Keratinocyte (primary cell): ENCODE measurements at regions not wholly inside any gene's neighbourhood (a gene's known extent, or its start where the extent isn't known, plus 50 kb on each side); places are given as distances from the start of the nearest gene placed in this dataset.

Experiments used
- DNase-seq: peaks from one replicate; pipeline ENCODE4 v3.0.0-alpha.2; 2011; ENCODE audit warnings: low read depth, missing footprints, low spot score
- FAIRE-seq: peaks from 2 replicates; lab custom pipeline; 2011; peaks lifted over from hg19 to GRCh38; lab: Jason Lieb, UNC
- H2AFZ ChIP-seq: 2 replicates; pipeline ENCODE4 v1.6.0; 2012; ENCODE audit warnings: low read length, control low read depth, inconsistent platforms; ENCODE audit not compliant: control insufficient read depth
- H3K27ac ChIP-seq: 2 replicates; pipeline ENCODE4 v1.5.1; 2011; ENCODE audit warnings: low read length; ENCODE audit not compliant: control insufficient read depth, insufficient read depth
- H3K27me3 ChIP-seq: 3 replicates; pipeline ENCODE4 v1.6.0; 2011; ENCODE audit warnings: low read length; ENCODE audit not compliant: control insufficient read depth, insufficient read depth; ENCODE audit errors: extremely low read depth
- H3K36me3 ChIP-seq, 2 experiments: 2 replicates in 1 of 2; 3 replicates in 1 of 2; pipeline ENCODE4 v1.5.1; 2011; ENCODE audit warnings: low read length in 2 of 2, mild to moderate bottlenecking in 1 of 2; ENCODE audit not compliant: control insufficient read depth in 2 of 2, insufficient read depth in 2 of 2; ENCODE audit errors: extremely low read depth in 1 of 2
- H3K4me1 ChIP-seq: 3 replicates; pipeline ENCODE4 v1.5.1; 2011; ENCODE audit warnings: low read length; ENCODE audit not compliant: control insufficient read depth, insufficient read depth; ENCODE audit errors: extremely low read depth
- H3K4me2 ChIP-seq: 3 replicates; pipeline ENCODE4 v1.6.0; 2011; ENCODE audit warnings: low read depth, low read length; ENCODE audit not compliant: control insufficient read depth, insufficient read depth; ENCODE audit errors: extremely low read depth
- H3K4me3 ChIP-seq, 3 experiments: fragments of 200-600 bp in 1 of 3; sonication (generic) in 1 of 3; 2 replicates in 2 of 3; 3 replicates in 1 of 3; pipeline ENCODE4 v1.5.1; 2011 to 2016; ENCODE audit warnings: low read length in 3 of 3, mild to moderate bottlenecking in 3 of 3, control low read depth in 2 of 3, inconsistent platforms in 1 of 3, low read depth in 1 of 3, mixed read lengths in 1 of 3, mixed run types in 1 of 3, moderate library complexity in 1 of 3; ENCODE audit not compliant: control insufficient read depth in 2 of 3, insufficient read depth in 2 of 3; ENCODE audit errors: extremely low read depth in 1 of 3
- H3K79me2 ChIP-seq: 2 replicates; pipeline ENCODE4 v1.6.0; 2012; ENCODE audit warnings: low read length; ENCODE audit not compliant: control insufficient read depth, insufficient read depth
- H3K9ac ChIP-seq: 3 replicates; pipeline ENCODE4 v1.6.0; 2011; ENCODE audit warnings: low read length; ENCODE audit not compliant: control insufficient read depth, insufficient read depth; ENCODE audit errors: extremely low read depth
- H3K9me1 ChIP-seq: 3 replicates; pipeline ENCODE4 v1.6.0; 2011; ENCODE audit warnings: low read length; ENCODE audit not compliant: control insufficient read depth, insufficient read depth; ENCODE audit errors: extremely low read depth
- H3K9me3 ChIP-seq: 2 replicates; pipeline ENCODE4 v1.5.1; 2012; ENCODE audit warnings: low read depth, low read length; ENCODE audit not compliant: control insufficient read depth
- H4K20me1 ChIP-seq: 3 replicates; pipeline ENCODE4 v1.6.0; 2011; ENCODE audit warnings: low read length; ENCODE audit not compliant: control insufficient read depth, insufficient read depth; ENCODE audit errors: extremely low read depth
- CTCF ChIP-seq, 3 experiments: IDR thresholded peaks in 1 of 3; conservative IDR thresholded peaks in 1 of 3; optimal IDR thresholded peaks in 1 of 3; 2 replicates in 2 of 3; 3 replicates in 1 of 3; pipeline versions ENCODE3 to v1.5.1; 2011; ENCODE audit warnings: low read length in 3 of 3, mild to moderate bottlenecking in 3 of 3, moderate library complexity in 2 of 3, control low read depth in 1 of 3, inconsistent platforms in 1 of 3; ENCODE audit not compliant: insufficient read depth in 2 of 3; ENCODE audit errors: extremely low read depth in 1 of 3
- EZH2 ChIP-seq: IDR thresholded peaks from one replicate; pipeline ENCODE4 v1.6.1; 2012; ENCODE audit warnings: inconsistent platforms, mild to moderate bottlenecking, low read length, moderate library complexity
- dilution Hi-C: fragments of 300-500 bp; cut with MboI; formaldehyde crosslinking; loops from one replicate; pipeline ENCODE4 v1.7.0; 2020; ENCODE audit warnings: low sequenced_read_pairs; ENCODE audit not compliant: extremely low pct_ligation_motif_present

GRCh38 chr2:120469426-120469825, 123.5 kb downstream of the INHBB start:
- Histone ChIP-seq H3K9ac (no peak overlapping the region), H3K4me1 (peaks cover 36% of the 10 kb centered on the region), H2AFZ (no peak overlapping the region), H3K36me3 (no peaks in the 10 kb centered on the region), H3K79me2 (no peaks in the 10 kb centered on the region), H3K9me1 (no peaks in the 10 kb centered on the region), H4K20me1 (no peaks in the 10 kb centered on the region), H3K27ac (no peak overlapping the region), H3K4me3 (no peak overlapping the region), H3K4me2 (no peak overlapping the region), H3K27me3 (no peaks in the 10 kb centered on the region), H3K9me3 (peaks cover 8% of the 10 kb centered on the region)
- DNase-seq = no peak
- FAIRE-seq = no peak
- TF ChIP-seq EZH2 (no peak), CTCF (optimal IDR thresholded peaks at IDR 0.05 in 1 of 3, IDR thresholded peaks at IDR 0.05 in 1 of 3, conservative IDR thresholded peaks at IDR 0.05 in 1 of 3; ENCODE audit: extremely low read depth in 1 of 3, insufficient read depth in 2 of 3, low read length in 3 of 3) (no peak)
- dilution Hi-C loops = no loop called here

GRCh38 chr2:120470041-120470965, 124.4 kb downstream of the INHBB start:
- Histone ChIP-seq H4K20me1 (no peaks in the 10 kb centered on the region), H3K4me1 (peaks cover 39% of the 10 kb centered on the region), H3K27ac (peak overlapping the region; percentile 79), H3K9me1 (no peaks in the 10 kb centered on the region), H3K36me3 (no peaks in the 10 kb centered on the region), H3K27me3 (no peaks in the 10 kb centered on the region), H3K4me2 (peak overlapping the region; percentile 37), H2AFZ (peak overlapping the region; percentile 51), H3K9me3 (peaks cover 8% of the 10 kb centered on the region), H3K9ac (peak overlapping the region; percentile 56), H3K4me3 (no peak overlapping the region), H3K79me2 (no peaks in the 10 kb centered on the region)
- no peak for TF ChIP-seq CTCF (optimal IDR thresholded peaks at IDR 0.05 in 1 of 3, IDR thresholded peaks at IDR 0.05 in 1 of 3, conservative IDR thresholded peaks at IDR 0.05 in 1 of 3; ENCODE audit: extremely low read depth in 1 of 3, insufficient read depth in 2 of 3, low read length in 3 of 3)
- TF ChIP-seq EZH2 = no peak
- DNase-seq (peak; percentile 63), FAIRE-seq (peak; percentile 89)
- dilution Hi-C loops = no loop called here
